ENCODE measurements at regions not wholly inside any gene's neighbourhood (a gene's known extent, or its start where the extent isn't known, plus 50 kb on each side); places are given as distances from the start of the nearest gene placed in this dataset.

GRCh38 chr20:50335105-50335504, 144.5 kb downstream of the CEBPB start:
- Histone ChIP-seq H2BK120ac (ENCODE audit: low read depth, low read length) (no peak overlapping the region), H2AK5ac (ENCODE audit: low read depth, low read length) (no peak overlapping the region), H3K27ac (replicated peaks; ENCODE audit: low read length) (no peak overlapping the region), H2BK15ac (ENCODE audit: low read length) (no peak overlapping the region), H4K8ac (ENCODE audit: low read depth, low read length) (no peak overlapping the region), H3K9me3 (replicated peaks in 1 of 2; ENCODE audit: control insufficient read depth in 2 of 2, insufficient read depth in 1 of 2, low read depth in 1 of 2, low read length in 2 of 2) (no peaks in the 10 kb centered on the region), H3K4ac (ENCODE audit: low read length) (no peak overlapping the region), H2BK5ac (ENCODE audit: low read length) (no peak overlapping the region), H3K18ac (ENCODE audit: low read length) (no peak overlapping the region), H3K4me3 (ENCODE audit: low read length in 2 of 2) (no peak overlapping the region), H3K14ac (ENCODE audit: low read length) (no peak overlapping the region), H4K91ac (ENCODE audit: low read depth, low read length, poor library complexity) (no peak overlapping the region), H3K23ac (ENCODE audit: low read depth, low read length, poor library complexity) (no peak overlapping the region), H3K4me1 (ENCODE audit: control insufficient read depth in 2 of 2, insufficient read depth in 1 of 2, low read depth in 1 of 2, low read length in 2 of 2) (peaks cover 4 to 11% of the 10 kb centered on the region in 2 donors), H3K9ac (ENCODE audit: low read depth, low read length, poor library complexity) (no peak overlapping the region), H3K27me3 (ENCODE audit: control insufficient read depth in 3 of 3, insufficient read depth in 3 of 3, low read depth in 1 of 3, low read length in 3 of 3) (peaks cover 0 to 27% (median 0%) of the 10 kb centered on the region in 3 experiments), H2AFZ (ENCODE audit: low read length) (peak overlapping the region; percentile 33), H3K79me1 (ENCODE audit: low read depth, low read length) (no peaks in the 10 kb centered on the region), H3K36me3 (replicated peaks in 1 of 2; ENCODE audit: control insufficient read depth in 2 of 2, insufficient read depth in 2 of 2, low read length in 2 of 2) (no peaks in the 10 kb centered on the region), H3K4me2 (ENCODE audit: insufficient read depth, low read length, poor library complexity, severe bottlenecking) (no peak overlapping the region), H2BK12ac (ENCODE audit: low read length) (no peak overlapping the region)
- WGBS, 2 donors (ENCODE audit: extremely low coverage in 2 of 2, insufficient read length in 2 of 2, insufficient replicate concordance in 1 of 2) = no CpG with 5 or more reads among the region's 2 CpGs
- peak; percentile 27 for DNase-seq (ENCODE audit: low spot score)

GRCh38 chr20:50335866-50336265, 145.2 kb downstream of the CEBPB start:
- Histone ChIP-seq H3K4me1 (ENCODE audit: control insufficient read depth in 2 of 2, insufficient read depth in 1 of 2, low read depth in 1 of 2, low read length in 2 of 2) (peaks cover 0 to 4% of the 10 kb centered on the region in 2 donors), H4K8ac (ENCODE audit: low read depth, low read length) (no peak overlapping the region), H3K18ac (ENCODE audit: low read length) (no peak overlapping the region), H3K9ac (ENCODE audit: low read depth, low read length, poor library complexity) (no peak overlapping the region), H3K27me3 (ENCODE audit: control insufficient read depth in 3 of 3, insufficient read depth in 3 of 3, low read depth in 1 of 3, low read length in 3 of 3) (peaks cover 0 to 31% (median 0%) of the 10 kb centered on the region in 3 experiments), H3K9me3 (replicated peaks in 1 of 2; ENCODE audit: control insufficient read depth in 2 of 2, insufficient read depth in 1 of 2, low read depth in 1 of 2, low read length in 2 of 2) (no peaks in the 10 kb centered on the region), H2AFZ (ENCODE audit: low read length) (no peak overlapping the region), H3K23ac (ENCODE audit: low read depth, low read length, poor library complexity) (no peak overlapping the region), H4K91ac (ENCODE audit: low read depth, low read length, poor library complexity) (no peak overlapping the region), H3K4ac (ENCODE audit: low read length) (no peak overlapping the region), H3K36me3 (replicated peaks in 1 of 2; ENCODE audit: control insufficient read depth in 2 of 2, insufficient read depth in 2 of 2, low read length in 2 of 2) (no peaks in the 10 kb centered on the region), H2AK5ac (ENCODE audit: low read depth, low read length) (no peak overlapping the region), H2BK15ac (ENCODE audit: low read length) (no peak overlapping the region), H3K79me1 (ENCODE audit: low read depth, low read length) (no peaks in the 10 kb centered on the region), H3K14ac (ENCODE audit: low read length) (no peak overlapping the region), H2BK5ac (ENCODE audit: low read length) (no peak overlapping the region), H3K4me2 (ENCODE audit: insufficient read depth, low read length, poor library complexity, severe bottlenecking) (no peak overlapping the region), H3K4me3 (ENCODE audit: low read length in 2 of 2) (no peak overlapping the region), H2BK120ac (ENCODE audit: low read depth, low read length) (no peak overlapping the region), H3K27ac (replicated peaks; ENCODE audit: low read length) (no peak overlapping the region), H2BK12ac (ENCODE audit: low read length) (no peak overlapping the region)
- no CpG with 5 or more reads among the region's 7 CpGs for WGBS, 2 donors (ENCODE audit: extremely low coverage in 2 of 2, insufficient read length in 2 of 2, insufficient replicate concordance in 1 of 2)
- no peak for DNase-seq (ENCODE audit: low spot score)

DNA sequence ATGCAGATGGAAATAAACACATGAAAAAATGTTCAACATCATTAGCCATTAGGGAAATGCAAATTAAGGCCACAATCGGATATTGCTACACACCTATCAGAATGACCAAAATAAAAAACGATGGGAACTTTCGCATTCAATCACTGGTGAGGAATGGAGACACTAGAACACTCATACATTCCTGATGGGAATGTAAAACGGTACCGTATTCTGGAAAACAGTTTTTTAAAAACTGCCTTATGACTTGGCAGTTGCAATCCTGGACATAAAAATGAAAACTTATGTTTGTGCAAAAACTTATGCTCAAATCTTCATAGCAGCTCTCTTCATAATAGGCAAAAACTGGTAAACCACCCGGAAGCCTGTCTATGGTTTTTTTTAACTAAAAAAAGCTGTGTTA, 146.0 kb downstream of the CEBPB start:
- H3K36me3 ChIP-seq (replicated peaks in 1 of 2; ENCODE audit: control insufficient read depth in 2 of 2, insufficient read depth in 2 of 2, low read length in 2 of 2) = no peaks in the 10 kb centered on the region
- H2AK5ac ChIP-seq (ENCODE audit: low read depth, low read length) = no peak overlapping the region
- no peak overlapping the region for H4K8ac ChIP-seq (ENCODE audit: low read depth, low read length)
- H4K91ac ChIP-seq (ENCODE audit: low read depth, low read length, poor library complexity) = no peak overlapping the region
- no peak overlapping the region for H3K27ac ChIP-seq (replicated peaks; ENCODE audit: low read length)
- no peak for DNase-seq (ENCODE audit: low spot score)
- H2BK5ac ChIP-seq (ENCODE audit: low read length) = no peak overlapping the region
- no peak overlapping the region for H3K18ac ChIP-seq (ENCODE audit: low read length)
- no peak overlapping the region for H3K23ac ChIP-seq (ENCODE audit: low read depth, low read length, poor library complexity)
- H2BK12ac ChIP-seq (ENCODE audit: low read length) = no peak overlapping the region
- H3K4me2 ChIP-seq (ENCODE audit: insufficient read depth, low read length, poor library complexity, severe bottlenecking) = no peak overlapping the region
- no peak overlapping the region for H3K9ac ChIP-seq (ENCODE audit: low read depth, low read length, poor library complexity)
- no peaks in the 10 kb centered on the region for H3K79me1 ChIP-seq (ENCODE audit: low read depth, low read length)
- H2BK120ac ChIP-seq (ENCODE audit: low read depth, low read length) = no peak overlapping the region
- H3K9me3 ChIP-seq (replicated peaks in 1 of 2; ENCODE audit: control insufficient read depth in 2 of 2, insufficient read depth in 1 of 2, low read depth in 1 of 2, low read length in 2 of 2) = no peaks in the 10 kb centered on the region
- H3K14ac ChIP-seq (ENCODE audit: low read length) = no peak overlapping the region
- no peak overlapping the region for H2AFZ ChIP-seq (ENCODE audit: low read length)
- no peak overlapping the region for H3K4me3 ChIP-seq (ENCODE audit: low read length in 2 of 2)
- WGBS, 2 donors (ENCODE audit: extremely low coverage in 2 of 2, insufficient read length in 2 of 2, insufficient replicate concordance in 1 of 2) = no CpG with 5 or more reads among the region's 6 CpGs
- H3K4me1 ChIP-seq (ENCODE audit: control insufficient read depth in 2 of 2, insufficient read depth in 1 of 2, low read depth in 1 of 2, low read length in 2 of 2) = peaks cover 0 to 2% of the 10 kb centered on the region in 2 donors
- peaks cover 0 to 28% (median 0%) of the 10 kb centered on the region in 3 experiments for H3K27me3 ChIP-seq (ENCODE audit: control insufficient read depth in 3 of 3, insufficient read depth in 3 of 3, low read depth in 1 of 3, low read length in 3 of 3)
- no peak overlapping the region for H3K4ac ChIP-seq (ENCODE audit: low read length)
- no peak overlapping the region for H2BK15ac ChIP-seq (ENCODE audit: low read length)

- no peak for DNase-seq (ENCODE audit: low spot score)
- Histone ChIP-seq H3K4ac (ENCODE audit: low read length) (no peak overlapping the region), H3K36me3 (replicated peaks in 1 of 2; ENCODE audit: control insufficient read depth in 2 of 2, insufficient read depth in 2 of 2, low read length in 2 of 2) (no peaks in the 10 kb centered on the region), H3K18ac (ENCODE audit: low read length) (no peak overlapping the region), H3K27ac (replicated peaks; ENCODE audit: low read length) (no peak overlapping the region), H3K23ac (ENCODE audit: low read depth, low read length, poor library complexity) (no peak overlapping the region), H2BK12ac (ENCODE audit: low read length) (no peak overlapping the region), H4K91ac (ENCODE audit: low read depth, low read length, poor library complexity) (no peak overlapping the region), H2AFZ (ENCODE audit: low read length) (no peak overlapping the region), H4K8ac (ENCODE audit: low read depth, low read length) (no peak overlapping the region), H3K79me1 (ENCODE audit: low read depth, low read length) (no peaks in the 10 kb centered on the region), H3K14ac (ENCODE audit: low read length) (no peak overlapping the region), H2BK15ac (ENCODE audit: low read length) (no peak overlapping the region), H3K4me1 (ENCODE audit: control insufficient read depth in 2 of 2, insufficient read depth in 1 of 2, low read depth in 1 of 2, low read length in 2 of 2) (peaks cover 0 to 2% of the 10 kb centered on the region in 2 donors), H3K27me3 (ENCODE audit: control insufficient read depth in 3 of 3, insufficient read depth in 3 of 3, low read depth in 1 of 3, low read length in 3 of 3) (peaks cover 0 to 28% (median 0%) of the 10 kb centered on the region in 3 experiments), H3K4me2 (ENCODE audit: insufficient read depth, low read length, poor library complexity, severe bottlenecking) (no peak overlapping the region), H2AK5ac (ENCODE audit: low read depth, low read length) (no peak overlapping the region), H3K9me3 (replicated peaks in 1 of 2; ENCODE audit: control insufficient read depth in 2 of 2, insufficient read depth in 1 of 2, low read depth in 1 of 2, low read length in 2 of 2) (no peaks in the 10 kb centered on the region), H2BK120ac (ENCODE audit: low read depth, low read length) (no peak overlapping the region), H2BK5ac (ENCODE audit: low read length) (no peak overlapping the region), H3K4me3 (ENCODE audit: low read length in 2 of 2) (no peak overlapping the region), H3K9ac (ENCODE audit: low read depth, low read length, poor library complexity) (no peak overlapping the region)
- no CpG with 5 or more reads among the region's 13 CpGs for WGBS, 2 donors (ENCODE audit: extremely low coverage in 2 of 2, insufficient read length in 2 of 2, insufficient replicate concordance in 1 of 2)
These were observed 147.2 kb downstream of the CEBPB start for GRCh38 chr20:50337521-50338466.

Measured in neuronal stem cell (in vitro differentiated cells).